Natural killer cell (primary cell): ENCODE measurements at regions not wholly inside any gene's neighbourhood (a gene's known extent, or its start where the extent isn't known, plus 50 kb on each side); places are given as distances from the start of the nearest gene placed in this dataset.

Experiments used
- ATAC-seq, 3 donors: fragments of 150-1000 bp in 2 of 3; fragments of 200-7000 bp in 1 of 3; cut with Tn5 transposase; 1 replicate in 1 of 3; 2 replicates in 2 of 3; pipeline ENCODE4 v1.10.0; 2021; ENCODE audit warnings: mild to moderate bottlenecking in 2 of 3, moderate library complexity in 2 of 3
- DNase-seq, 2 donors: peaks; one replicate each; pipeline versions ENCODE4 v3.0.0 to v3.0.0-alpha.2; 2013 to 2021; ENCODE audit warnings: mixed read lengths in 1 of 2
- H3K27ac ChIP-seq: one replicate; pipeline ENCODE4 v1.5.1; 2013; ENCODE audit warnings: mild to moderate bottlenecking, low read length
- H3K27me3 ChIP-seq: one replicate; pipeline ENCODE4 v1.6.1; 2013; ENCODE audit warnings: low read length; ENCODE audit not compliant: control insufficient read depth, insufficient read depth
- H3K36me3 ChIP-seq: one replicate; pipeline ENCODE4 v1.6.1; 2013; ENCODE audit warnings: low read length; ENCODE audit not compliant: control insufficient read depth, insufficient read depth
- H3K4me1 ChIP-seq: one replicate; pipeline ENCODE4 v1.6.1; 2013; ENCODE audit warnings: low read length; ENCODE audit not compliant: control insufficient read depth, insufficient read depth
- H3K4me3 ChIP-seq: one replicate; pipeline ENCODE4 v1.5.1; 2013; ENCODE audit warnings: low read length
- H3K9me3 ChIP-seq: one replicate; pipeline ENCODE4 v1.6.1; 2013; ENCODE audit warnings: low read length; ENCODE audit not compliant: control insufficient read depth, insufficient read depth
- H3K27ac Mint-ChIP-seq, 2 donors: one replicate each; pipeline ENCODE4 v1.8.0; 2022; ENCODE audit warnings: mild to moderate bottlenecking in 2 of 2, mixed read lengths in 2 of 2, moderate library complexity in 1 of 2
- H3K27me3 Mint-ChIP-seq, 2 donors: one replicate each; pipeline ENCODE4 v1.8.0; 2022; ENCODE audit warnings: low read depth in 2 of 2, mixed read lengths in 2 of 2
- H3K36me3 Mint-ChIP-seq: one replicate; pipeline ENCODE4 v1.8.0; 2022; ENCODE audit warnings: mixed read lengths
- H3K4me1 Mint-ChIP-seq, 2 donors: one replicate each; pipeline ENCODE4 v1.8.0; 2022; ENCODE audit warnings: mixed read lengths in 2 of 2
- H3K4me3 Mint-ChIP-seq: one replicate; pipeline ENCODE4 v1.8.0; 2022; ENCODE audit warnings: mild to moderate bottlenecking, moderate library complexity, mixed read lengths
- H3K9me3 Mint-ChIP-seq, 2 donors: one replicate each; pipeline ENCODE4 v1.8.0; 2022; ENCODE audit warnings: mixed read lengths in 2 of 2
- WGBS: methylation state at CpG from one replicate; pipeline ENCODE4 v1.1.7; 2013; ENCODE audit warnings: missing lambda C conversion rate; ENCODE audit not compliant: insufficient coverage; 5-methylcytosine and 5-hydroxymethylcytosine counted together
- intact Hi-C: fragments of 100-400 bp; cut with micrococcal nuclease; formaldehyde crosslinking; loops from one replicate; pipeline ENCODE4 v1.14.2; 2022
- TF ChIP-seq, protein P1 (sequence below): fragments of 200-600 bp; IDR thresholded peaks from one replicate; pipeline ENCODE4 v1.8.0; 2022; ENCODE audit warnings: antibody characterized with exemption

DNA sequence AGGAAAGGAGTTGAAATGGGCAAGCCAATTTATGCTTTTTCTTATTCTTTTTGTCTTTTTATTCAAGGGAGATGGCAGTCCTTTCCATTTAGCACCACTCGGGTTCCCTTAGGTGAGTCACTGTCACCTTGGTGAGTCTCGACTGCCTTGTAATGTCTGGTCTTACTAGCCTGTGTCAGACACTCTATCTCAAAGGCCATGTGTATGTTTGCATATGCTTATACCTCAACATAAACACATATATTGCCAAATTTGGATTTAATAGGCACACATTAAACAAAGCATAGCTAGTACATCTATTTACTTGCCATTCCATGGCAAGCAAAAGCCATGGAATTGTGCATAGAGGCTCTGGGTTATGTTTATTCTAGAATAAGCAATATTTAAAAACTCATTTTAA is 624.9 kb upstream of the FOXG1 start:
- Mint-ChIP-seq H3K27me3 (no peaks in the 10 kb centered on the region), H3K4me3 (no peak overlapping the region), H3K9me3 (peaks cover 2 to 3% of the 10 kb centered on the region in 2 donors), H3K36me3 (no peaks in the 10 kb centered on the region), H3K4me1 (no peaks in the 10 kb centered on the region), H3K27ac (no peak overlapping the region)
- DNase-seq, result no peak
- Histone ChIP-seq H3K4me3 (no peak overlapping the region), H3K4me1 (no peaks in the 10 kb centered on the region), H3K36me3 (no peaks in the 10 kb centered on the region), H3K9me3 (no peaks in the 10 kb centered on the region), H3K27ac (no peak overlapping the region), H3K27me3 (no peaks in the 10 kb centered on the region)
- WGBS, result 88% methylated on average over 2 of the region's 2 CpGs
- TF ChIP-seq, protein P1, sequence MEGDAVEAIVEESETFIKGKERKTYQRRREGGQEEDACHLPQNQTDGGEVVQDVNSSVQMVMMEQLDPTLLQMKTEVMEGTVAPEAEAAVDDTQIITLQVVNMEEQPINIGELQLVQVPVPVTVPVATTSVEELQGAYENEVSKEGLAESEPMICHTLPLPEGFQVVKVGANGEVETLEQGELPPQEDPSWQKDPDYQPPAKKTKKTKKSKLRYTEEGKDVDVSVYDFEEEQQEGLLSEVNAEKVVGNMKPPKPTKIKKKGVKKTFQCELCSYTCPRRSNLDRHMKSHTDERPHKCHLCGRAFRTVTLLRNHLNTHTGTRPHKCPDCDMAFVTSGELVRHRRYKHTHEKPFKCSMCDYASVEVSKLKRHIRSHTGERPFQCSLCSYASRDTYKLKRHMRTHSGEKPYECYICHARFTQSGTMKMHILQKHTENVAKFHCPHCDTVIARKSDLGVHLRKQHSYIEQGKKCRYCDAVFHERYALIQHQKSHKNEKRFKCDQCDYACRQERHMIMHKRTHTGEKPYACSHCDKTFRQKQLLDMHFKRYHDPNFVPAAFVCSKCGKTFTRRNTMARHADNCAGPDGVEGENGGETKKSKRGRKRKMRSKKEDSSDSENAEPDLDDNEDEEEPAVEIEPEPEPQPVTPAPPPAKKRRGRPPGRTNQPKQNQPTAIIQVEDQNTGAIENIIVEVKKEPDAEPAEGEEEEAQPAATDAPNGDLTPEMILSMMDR, result no peak
- intact Hi-C loops, result no loop called here
- ATAC-seq, result no peak

DNA sequence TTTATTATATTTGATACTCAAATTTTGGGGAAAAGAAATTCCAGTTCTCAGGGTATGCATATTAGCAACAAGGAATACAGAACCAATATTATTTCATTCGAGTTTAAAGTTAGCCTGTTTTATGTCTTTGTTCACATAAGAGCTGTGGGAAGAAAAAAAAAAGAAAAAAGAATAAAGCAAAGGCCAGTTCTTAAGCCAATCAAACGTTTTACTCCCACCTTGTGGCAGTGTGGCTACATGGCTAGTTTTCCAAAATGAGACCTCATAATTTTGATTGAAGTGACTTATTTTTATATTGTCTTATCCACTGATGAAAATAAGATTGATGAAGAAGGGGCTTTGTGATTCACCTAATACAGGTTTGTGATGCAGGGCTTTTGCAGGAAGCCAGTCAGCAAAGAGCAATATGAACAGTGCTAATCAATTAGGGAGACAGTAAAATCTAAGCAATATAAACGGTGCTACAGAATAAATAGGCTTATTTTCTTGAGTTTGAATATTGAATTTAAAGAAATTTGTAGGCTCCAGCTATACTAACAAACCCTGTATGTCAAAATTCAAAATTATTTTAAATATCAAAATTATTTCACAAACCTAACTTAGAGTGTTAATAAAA is 624.1 kb upstream of the FOXG1 start:
- Histone ChIP-seq H3K36me3 (no peaks in the 10 kb centered on the region), H3K27ac (no peak overlapping the region), H3K9me3 (no peaks in the 10 kb centered on the region), H3K27me3 (no peaks in the 10 kb centered on the region), H3K4me1 (no peaks in the 10 kb centered on the region), H3K4me3 (no peak overlapping the region)
- no peak for DNase-seq
- no peak for ATAC-seq
- H3K27ac Mint-ChIP-seq, result no peak overlapping the region
- no peak overlapping the region for H3K4me3 Mint-ChIP-seq
- WGBS, result 71% methylated on average over 1 of the region's 3 CpGs
- no peaks in the 10 kb centered on the region for H3K36me3 Mint-ChIP-seq
- peaks cover 2 to 3% of the 10 kb centered on the region in 2 donors for H3K9me3 Mint-ChIP-seq
- TF ChIP-seq, protein P1, result no peak
- intact Hi-C loops, result no loop called here
- no peaks in the 10 kb centered on the region for H3K27me3 Mint-ChIP-seq
- no peaks in the 10 kb centered on the region for H3K4me1 Mint-ChIP-seq

DNA sequence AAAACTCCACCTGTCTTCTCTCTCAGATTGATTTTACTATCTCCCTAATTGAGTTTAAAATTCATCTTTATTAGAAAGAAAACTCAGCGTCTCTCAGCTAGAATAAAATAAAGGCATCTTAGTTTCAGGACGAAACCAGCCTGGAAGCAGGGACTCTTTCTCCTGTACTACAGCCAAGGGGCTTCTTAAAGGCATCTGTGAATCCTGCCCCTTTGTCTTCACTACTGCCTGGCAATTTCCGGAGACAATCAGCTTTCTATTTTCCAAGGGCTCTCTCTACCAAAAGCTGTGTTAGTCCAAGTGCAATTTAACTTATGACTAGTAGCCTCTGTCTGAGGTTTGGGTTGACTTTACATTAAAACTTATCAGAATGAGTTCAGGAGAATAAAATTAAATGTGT is 623.3 kb upstream of the FOXG1 start:
- Mint-ChIP-seq H3K9me3 (peaks cover 2 to 3% of the 10 kb centered on the region in 2 donors), H3K27ac (no peak overlapping the region), H3K27me3 (no peaks in the 10 kb centered on the region), H3K4me3 (no peak overlapping the region), H3K4me1 (no peaks in the 10 kb centered on the region), H3K36me3 (no peaks in the 10 kb centered on the region)
- no peak for ATAC-seq
- no peak overlapping the region for H3K4me3 ChIP-seq
- no peak for DNase-seq
- no peaks in the 10 kb centered on the region for H3K36me3 ChIP-seq
- H3K27me3 ChIP-seq, result no peaks in the 10 kb centered on the region
- H3K9me3 ChIP-seq, result no peaks in the 10 kb centered on the region
- H3K27ac ChIP-seq, result no peak overlapping the region
- intact Hi-C loops, result no loop called here
- H3K4me1 ChIP-seq, result no peaks in the 10 kb centered on the region
- WGBS, result 94% methylated on average over 2 of the region's 3 CpGs
- TF ChIP-seq, protein P1, result no peak

DNA sequence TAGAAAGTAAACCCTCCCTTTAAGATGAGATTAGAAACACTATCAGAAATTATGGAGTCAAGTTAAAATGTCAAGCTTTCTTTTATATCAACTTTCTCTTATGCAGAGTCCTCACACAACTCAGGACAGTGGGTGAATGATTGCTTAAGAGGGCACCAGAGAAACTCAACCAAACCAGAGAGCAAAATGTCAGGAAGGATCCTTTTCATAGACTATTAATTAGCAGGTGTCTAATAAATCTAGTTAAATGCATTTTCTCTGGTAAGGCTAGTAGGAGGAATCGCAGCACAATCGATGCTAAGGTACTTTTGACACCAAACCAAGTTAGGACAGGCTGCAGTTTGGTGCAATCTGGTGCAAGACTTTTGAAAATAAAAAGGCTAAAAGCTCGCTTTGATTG is 614.7 kb upstream of the FOXG1 start:
- TF ChIP-seq, protein P1, result no peak
- no peaks in the 10 kb centered on the region for H3K4me1 Mint-ChIP-seq
- H3K27ac Mint-ChIP-seq, result no peak overlapping the region
- H3K27me3 ChIP-seq, result no peaks in the 10 kb centered on the region
- H3K9me3 ChIP-seq, result no peaks in the 10 kb centered on the region
- 79% methylated on average over 3 of the region's 3 CpGs for WGBS
- no peak overlapping the region for H3K4me3 ChIP-seq
- DNase-seq (no peak), ATAC-seq (no peak)
- no peaks in the 10 kb centered on the region for H3K27me3 Mint-ChIP-seq
- intact Hi-C loops, result no loop called here
- H3K36me3 Mint-ChIP-seq, result no peaks in the 10 kb centered on the region
- H3K4me1 ChIP-seq, result no peaks in the 10 kb centered on the region
- no peak overlapping the region for H3K27ac ChIP-seq
- peaks cover 5 to 9% of the 10 kb centered on the region in 2 donors for H3K9me3 Mint-ChIP-seq
- no peaks in the 10 kb centered on the region for H3K36me3 ChIP-seq
- no peak overlapping the region for H3K4me3 Mint-ChIP-seq
